ENCODE measurements at regions not wholly inside any gene's neighbourhood (a gene's known extent, or its start where the extent isn't known, plus 50 kb on each side); places are given as distances from the start of the nearest gene placed in this dataset.

DNA sequence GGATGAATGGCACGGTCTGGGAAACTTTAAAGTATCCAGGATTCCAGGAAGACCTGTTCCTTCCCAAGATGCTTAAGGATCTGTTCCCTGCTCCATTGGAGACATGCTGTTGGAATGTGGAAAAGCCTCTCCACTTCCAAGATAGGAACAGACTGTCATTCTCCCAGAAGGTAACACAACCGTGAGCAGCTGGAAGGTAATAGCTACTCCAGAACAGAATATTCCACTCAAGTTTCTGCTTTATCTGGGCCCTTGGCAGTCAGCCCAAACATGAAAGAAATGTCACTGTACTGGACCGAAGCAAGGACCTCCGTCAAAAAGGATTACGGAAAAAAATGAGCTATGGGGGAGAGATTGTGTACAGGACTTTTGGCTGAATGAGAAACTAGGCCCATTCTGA is 420.9 kb upstream of the NBEA start:
- no peaks in the 10 kb centered on the region for H3K36me3 ChIP-seq (replicated peaks; ENCODE audit: low read depth, low read length)
- no peak overlapping the region for H3K4me3 ChIP-seq (ENCODE audit: low read length)
- no peak overlapping the region for H2AFZ ChIP-seq (ENCODE audit: low read depth, low read length)
- H3K4me2 ChIP-seq (ENCODE audit: low read length), result no peak overlapping the region
- no peak overlapping the region for H3K27ac ChIP-seq (ENCODE audit: low read length)
- H3K27me3 ChIP-seq (ENCODE audit: low read depth, low read length), result no peaks in the 10 kb centered on the region
- H3K79me2 ChIP-seq (ENCODE audit: low read length), result no peaks in the 10 kb centered on the region
- H3K9me3 ChIP-seq (ENCODE audit: insufficient read depth, low read length), result no peaks in the 10 kb centered on the region
- no peaks in the 10 kb centered on the region for H3K4me1 ChIP-seq (ENCODE audit: low read length)
- H4K20me1 ChIP-seq (ENCODE audit: insufficient read depth, low read length), result no peaks in the 10 kb centered on the region
- H3K9ac ChIP-seq (ENCODE audit: low read length), result no peak overlapping the region
- no peak for TF ChIP-seq EZH2phosphoT487 (IDR thresholded peaks at IDR 0.05; ENCODE audit: low read depth)
- TF ChIP-seq, protein P1, sequence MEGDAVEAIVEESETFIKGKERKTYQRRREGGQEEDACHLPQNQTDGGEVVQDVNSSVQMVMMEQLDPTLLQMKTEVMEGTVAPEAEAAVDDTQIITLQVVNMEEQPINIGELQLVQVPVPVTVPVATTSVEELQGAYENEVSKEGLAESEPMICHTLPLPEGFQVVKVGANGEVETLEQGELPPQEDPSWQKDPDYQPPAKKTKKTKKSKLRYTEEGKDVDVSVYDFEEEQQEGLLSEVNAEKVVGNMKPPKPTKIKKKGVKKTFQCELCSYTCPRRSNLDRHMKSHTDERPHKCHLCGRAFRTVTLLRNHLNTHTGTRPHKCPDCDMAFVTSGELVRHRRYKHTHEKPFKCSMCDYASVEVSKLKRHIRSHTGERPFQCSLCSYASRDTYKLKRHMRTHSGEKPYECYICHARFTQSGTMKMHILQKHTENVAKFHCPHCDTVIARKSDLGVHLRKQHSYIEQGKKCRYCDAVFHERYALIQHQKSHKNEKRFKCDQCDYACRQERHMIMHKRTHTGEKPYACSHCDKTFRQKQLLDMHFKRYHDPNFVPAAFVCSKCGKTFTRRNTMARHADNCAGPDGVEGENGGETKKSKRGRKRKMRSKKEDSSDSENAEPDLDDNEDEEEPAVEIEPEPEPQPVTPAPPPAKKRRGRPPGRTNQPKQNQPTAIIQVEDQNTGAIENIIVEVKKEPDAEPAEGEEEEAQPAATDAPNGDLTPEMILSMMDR (IDR thresholded peaks at IDR 0.05; ENCODE audit: low read depth, low read length), result no peak

DNA sequence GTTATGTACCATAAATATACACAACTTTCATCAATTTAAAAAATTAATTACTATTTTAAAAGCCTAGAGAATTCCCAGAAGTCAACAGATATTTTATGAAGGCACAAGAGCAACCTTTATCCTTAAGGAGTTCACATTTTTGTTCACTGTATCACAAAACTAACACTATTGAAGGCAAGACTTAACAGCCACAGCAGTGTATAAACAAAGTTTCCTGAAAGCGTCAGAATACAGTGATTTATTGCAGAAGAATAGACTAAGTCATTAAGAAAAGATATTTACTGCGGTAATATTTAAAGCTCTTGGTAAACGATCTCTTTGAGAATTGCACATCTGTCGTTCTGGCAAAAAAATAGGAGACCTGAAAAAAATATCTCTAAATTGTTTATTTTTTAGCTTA is 419.3 kb upstream of the NBEA start:
- Histone ChIP-seq H3K9me3 (ENCODE audit: insufficient read depth, low read length) (no peaks in the 10 kb centered on the region), H3K36me3 (replicated peaks; ENCODE audit: low read depth, low read length) (no peaks in the 10 kb centered on the region), H3K4me3 (ENCODE audit: low read length) (no peak overlapping the region), H3K27ac (ENCODE audit: low read length) (no peak overlapping the region), H3K9ac (ENCODE audit: low read length) (no peak overlapping the region), H3K79me2 (ENCODE audit: low read length) (no peaks in the 10 kb centered on the region), H2AFZ (ENCODE audit: low read depth, low read length) (no peak overlapping the region), H4K20me1 (ENCODE audit: insufficient read depth, low read length) (no peaks in the 10 kb centered on the region), H3K27me3 (ENCODE audit: low read depth, low read length) (no peaks in the 10 kb centered on the region), H3K4me1 (ENCODE audit: low read length) (no peaks in the 10 kb centered on the region), H3K4me2 (ENCODE audit: low read length) (no peak overlapping the region)
- TF ChIP-seq EZH2phosphoT487 (IDR thresholded peaks at IDR 0.05; ENCODE audit: low read depth), result no peak
- TF ChIP-seq, protein P1 (IDR thresholded peaks at IDR 0.05; ENCODE audit: low read depth, low read length), result no peak

DNA sequence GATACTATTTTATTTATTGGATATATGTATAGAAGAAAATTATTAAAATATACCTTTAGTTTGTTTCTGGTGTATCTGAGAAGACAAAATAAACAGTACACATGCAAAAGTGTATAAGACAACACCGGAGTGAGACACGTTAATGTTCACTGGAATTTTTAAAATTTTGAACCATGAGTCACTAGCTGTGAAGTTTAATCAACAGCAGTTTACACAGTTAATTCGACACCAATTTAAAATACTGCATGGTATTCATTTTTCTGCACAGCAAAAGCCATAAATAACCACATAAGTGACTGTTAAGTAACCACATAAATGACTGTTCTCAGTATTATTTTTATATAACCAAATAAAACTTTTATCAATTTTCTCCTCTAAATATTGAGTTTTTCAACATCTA is 418.7 kb upstream of the NBEA start:
- no peaks in the 10 kb centered on the region for H3K79me2 ChIP-seq (ENCODE audit: low read length)
- H4K20me1 ChIP-seq (ENCODE audit: insufficient read depth, low read length), result no peaks in the 10 kb centered on the region
- no peaks in the 10 kb centered on the region for H3K9me3 ChIP-seq (ENCODE audit: insufficient read depth, low read length)
- H3K4me2 ChIP-seq (ENCODE audit: low read length), result no peak overlapping the region
- H2AFZ ChIP-seq (ENCODE audit: low read depth, low read length), result no peak overlapping the region
- no peak overlapping the region for H3K4me3 ChIP-seq (ENCODE audit: low read length)
- no peak for TF ChIP-seq EZH2phosphoT487 (IDR thresholded peaks at IDR 0.05; ENCODE audit: low read depth)
- TF ChIP-seq, protein P1 (IDR thresholded peaks at IDR 0.05; ENCODE audit: low read depth, low read length), result no peak
- no peak overlapping the region for H3K27ac ChIP-seq (ENCODE audit: low read length)
- H3K27me3 ChIP-seq (ENCODE audit: low read depth, low read length), result no peaks in the 10 kb centered on the region
- no peaks in the 10 kb centered on the region for H3K4me1 ChIP-seq (ENCODE audit: low read length)
- no peak overlapping the region for H3K9ac ChIP-seq (ENCODE audit: low read length)
- no peaks in the 10 kb centered on the region for H3K36me3 ChIP-seq (replicated peaks; ENCODE audit: low read depth, low read length)

DNA sequence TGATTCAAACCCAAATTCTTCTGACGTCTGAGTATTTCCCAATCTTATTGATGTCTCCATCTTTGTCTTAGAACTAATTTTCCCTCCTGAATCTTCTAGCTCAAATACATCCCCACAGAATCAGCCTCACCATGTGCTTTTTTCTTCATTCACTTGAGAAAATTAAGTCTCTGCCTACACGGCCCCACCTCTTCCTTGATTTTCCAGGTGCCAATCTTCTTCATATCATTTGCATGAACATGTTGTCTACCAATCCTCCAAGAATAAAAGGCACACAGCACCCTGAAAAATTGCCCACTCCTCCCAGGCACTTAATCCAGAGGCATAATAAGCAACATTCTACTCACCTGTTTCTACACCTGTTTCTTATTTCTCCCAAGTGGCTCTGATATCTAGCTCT is 408.1 kb upstream of the NBEA start:
- Histone ChIP-seq H2AFZ (ENCODE audit: low read depth, low read length) (no peak overlapping the region), H3K27ac (ENCODE audit: low read length) (no peak overlapping the region), H3K79me2 (ENCODE audit: low read length) (no peaks in the 10 kb centered on the region), H3K4me3 (ENCODE audit: low read length) (no peak overlapping the region), H3K27me3 (ENCODE audit: low read depth, low read length) (no peaks in the 10 kb centered on the region), H3K9me3 (ENCODE audit: insufficient read depth, low read length) (no peaks in the 10 kb centered on the region), H3K4me1 (ENCODE audit: low read length) (no peaks in the 10 kb centered on the region), H4K20me1 (ENCODE audit: insufficient read depth, low read length) (no peaks in the 10 kb centered on the region), H3K36me3 (replicated peaks; ENCODE audit: low read depth, low read length) (no peaks in the 10 kb centered on the region), H3K9ac (ENCODE audit: low read length) (no peak overlapping the region), H3K4me2 (ENCODE audit: low read length) (no peak overlapping the region)
- no peak for TF ChIP-seq EZH2phosphoT487 (IDR thresholded peaks at IDR 0.05; ENCODE audit: low read depth)
- TF ChIP-seq, protein P1 (IDR thresholded peaks at IDR 0.05; ENCODE audit: low read depth, low read length), result no peak

All from OCI-LY3 (cell line).